Calu3 (cell line): ENCODE measurements at regions not wholly inside any gene's neighbourhood (a gene's known extent, or its start where the extent isn't known, plus 50 kb on each side); places are given as distances from the start of the nearest gene placed in this dataset.

ENCODE experiments used
- BruUV-seq: library from RNA; stranded (reverse); fragments of 400-500 nt; replicated peaks from 2 replicates; lab custom pipeline; 2021; lab: Mats Ljungman, UMichigan
- CTCF ChIA-PET: fragments of 300-600 bp; sonication (Branson Sonifier 250); formaldehyde crosslinking; loops from one replicate; lab custom pipeline; 2022; ENCODE audit warnings: antibody characterized with exemption; lab: Charles Lee
- DNase-seq: peaks from one replicate; pipeline ENCODE4 v3.0.0; 2022
- H3K27ac Mint-ChIP-seq: one replicate; pipeline ENCODE4 v1.8.0; 2022; ENCODE audit warnings: mixed read lengths; ENCODE audit not compliant: unreplicated experiment
- H3K27me3 Mint-ChIP-seq: one replicate; pipeline ENCODE4 v1.8.0; 2022; ENCODE audit warnings: mixed read lengths; ENCODE audit not compliant: unreplicated experiment
- H3K36me3 Mint-ChIP-seq: one replicate; pipeline ENCODE4 v1.8.0; 2022; ENCODE audit warnings: mild to moderate bottlenecking, moderate library complexity, mixed read lengths; ENCODE audit not compliant: insufficient read depth, unreplicated experiment
- H3K4me1 Mint-ChIP-seq: one replicate; pipeline ENCODE4 v1.8.0; 2022; ENCODE audit warnings: mild to moderate bottlenecking, low read depth, mixed read lengths; ENCODE audit not compliant: unreplicated experiment
- H3K4me3 Mint-ChIP-seq: one replicate; pipeline ENCODE4 v1.8.0; 2022; ENCODE audit warnings: mild to moderate bottlenecking, low read depth, moderate library complexity, mixed read lengths; ENCODE audit not compliant: unreplicated experiment
- H3K9me3 Mint-ChIP-seq: one replicate; pipeline ENCODE4 v1.8.0; 2022; ENCODE audit warnings: low read depth, mixed read lengths; ENCODE audit not compliant: unreplicated experiment
- CTCF ChIP-seq: fragments of 200-600 bp; IDR thresholded peaks from one replicate; pipeline ENCODE4 v1.8.0; 2022; ENCODE audit warnings: antibody characterized with exemption; ENCODE audit not compliant: unreplicated experiment
- intact Hi-C: fragments of 100-400 bp; cut with micrococcal nuclease; formaldehyde crosslinking; loops from one replicate; pipeline ENCODE4 v1.10.0; 2022; ENCODE audit not compliant: unreplicated experiment

GRCh38 chr4:186826006-186826405 lies 102.3 kb upstream of the FAT1 start:
- intact Hi-C loops: no loop called here
- Mint-ChIP-seq H3K4me3 (no peak overlapping the region), H3K27me3 (no peaks in the 10 kb centered on the region), H3K9me3 (no peaks in the 10 kb centered on the region), H3K4me1 (peaks cover 35% of the 10 kb centered on the region), H3K36me3 (no peaks in the 10 kb centered on the region), H3K27ac (no peak overlapping the region)
- BruUV-seq: no TSS peak
- no peak for TF ChIP-seq CTCF
- no peak for DNase-seq
- CTCF ChIA-PET: interaction anchor here (1.2 kb wide), 1 partner anchor 12 kb away, joined by 3 read pairs; no protein-coding TSS in a partner anchor

GRCh38 chr4:186826846-186827533 lies 103.3 kb upstream of the FAT1 start:
- TF ChIP-seq CTCF: no peak
- H3K27ac Mint-ChIP-seq: no peak overlapping the region

GRCh38 chr4:186827534-186827897 lies 103.9 kb upstream of the FAT1 start:
- Mint-ChIP-seq H3K9me3 (no peaks in the 10 kb centered on the region), H3K4me3 (no peak overlapping the region), H3K27me3 (no peaks in the 10 kb centered on the region), H3K36me3 (no peaks in the 10 kb centered on the region), H3K27ac (no peak overlapping the region), H3K4me1 (peaks cover 46% of the 10 kb centered on the region)
- BruUV-seq: no TSS peak
- intact Hi-C loops: no loop called here
- DNase-seq: no peak
- CTCF ChIA-PET: no interaction called here
- no peak for TF ChIP-seq CTCF

More at GRCh38 chr4:186826846-186827533, 103.3 kb upstream of the FAT1 start:
- intact Hi-C loops: no loop called here
- Mint-ChIP-seq H3K4me3 (no peak overlapping the region), H3K4me1 (peaks cover 44% of the 10 kb centered on the region), H3K9me3 (no peaks in the 10 kb centered on the region), H3K36me3 (no peaks in the 10 kb centered on the region), H3K27me3 (no peaks in the 10 kb centered on the region)
- BruUV-seq: no TSS peak
- no peak for DNase-seq
- CTCF ChIA-PET: interaction anchor here (1.2 kb wide), 1 partner anchor 13 kb away, joined by 3 read pairs; no protein-coding TSS in a partner anchor

GRCh38 chr4:186829097-186829496 lies 105.4 kb upstream of the FAT1 start:
- H3K4me1 Mint-ChIP-seq: peaks cover 38% of the 10 kb centered on the region
- no peak for TF ChIP-seq CTCF
- BruUV-seq: no TSS peak
- intact Hi-C loops: no loop called here
- no peaks in the 10 kb centered on the region for H3K36me3 Mint-ChIP-seq
- peaks cover 2% of the 10 kb centered on the region for H3K9me3 Mint-ChIP-seq
- no peak overlapping the region for H3K4me3 Mint-ChIP-seq
- H3K27ac Mint-ChIP-seq: no peak overlapping the region
- no peaks in the 10 kb centered on the region for H3K27me3 Mint-ChIP-seq
- CTCF ChIA-PET: interaction anchor here (1.2 kb wide), 1 partner anchor 10 kb away, joined by 3 read pairs; no protein-coding TSS in a partner anchor
- no peak for DNase-seq
